Type B pancreatic cell (in vitro differentiated cells): ENCODE measurements at regions not wholly inside any gene's neighbourhood (a gene's known extent, or its start where the extent isn't known, plus 50 kb on each side); places are given as distances from the start of the nearest gene placed in this dataset.

ENCODE experiments used
- DNase-seq: peaks from one replicate; pipeline ENCODE4 v3.0.0; 2021; ENCODE audit warnings: mixed read lengths; ENCODE audit not compliant: unreplicated experiment; ENCODE audit errors: extremely low spot score
- H3K27ac Mint-ChIP-seq: 2 replicates; pipeline ENCODE4 v1.8.0; 2021; ENCODE audit warnings: mild to moderate bottlenecking, mixed read lengths
- H3K27me3 Mint-ChIP-seq: 2 replicates; pipeline ENCODE4 v1.8.0; 2021; ENCODE audit warnings: mixed read lengths
- H3K36me3 Mint-ChIP-seq: 2 replicates; pipeline ENCODE4 v1.8.0; 2021; ENCODE audit warnings: mixed read lengths
- H3K4me1 Mint-ChIP-seq: one replicate; pipeline ENCODE4 v1.8.0; 2021; ENCODE audit warnings: mixed read lengths; ENCODE audit not compliant: unreplicated experiment
- H3K4me3 Mint-ChIP-seq: 2 replicates; pipeline ENCODE4 v1.8.0; 2021; ENCODE audit warnings: mild to moderate bottlenecking, mixed read lengths
- H3K9me3 Mint-ChIP-seq: 2 replicates; pipeline ENCODE4 v1.8.0; 2021; ENCODE audit warnings: mixed read lengths
- TF ChIP-seq, protein P1 (sequence below): fragments of 200-600 bp; sonication (generic); conservative IDR thresholded peaks from 2 replicates; pipeline ENCODE4 v1.5.0; 2021; ENCODE audit warnings: antibody characterized with exemption, mild to moderate bottlenecking

DNA sequence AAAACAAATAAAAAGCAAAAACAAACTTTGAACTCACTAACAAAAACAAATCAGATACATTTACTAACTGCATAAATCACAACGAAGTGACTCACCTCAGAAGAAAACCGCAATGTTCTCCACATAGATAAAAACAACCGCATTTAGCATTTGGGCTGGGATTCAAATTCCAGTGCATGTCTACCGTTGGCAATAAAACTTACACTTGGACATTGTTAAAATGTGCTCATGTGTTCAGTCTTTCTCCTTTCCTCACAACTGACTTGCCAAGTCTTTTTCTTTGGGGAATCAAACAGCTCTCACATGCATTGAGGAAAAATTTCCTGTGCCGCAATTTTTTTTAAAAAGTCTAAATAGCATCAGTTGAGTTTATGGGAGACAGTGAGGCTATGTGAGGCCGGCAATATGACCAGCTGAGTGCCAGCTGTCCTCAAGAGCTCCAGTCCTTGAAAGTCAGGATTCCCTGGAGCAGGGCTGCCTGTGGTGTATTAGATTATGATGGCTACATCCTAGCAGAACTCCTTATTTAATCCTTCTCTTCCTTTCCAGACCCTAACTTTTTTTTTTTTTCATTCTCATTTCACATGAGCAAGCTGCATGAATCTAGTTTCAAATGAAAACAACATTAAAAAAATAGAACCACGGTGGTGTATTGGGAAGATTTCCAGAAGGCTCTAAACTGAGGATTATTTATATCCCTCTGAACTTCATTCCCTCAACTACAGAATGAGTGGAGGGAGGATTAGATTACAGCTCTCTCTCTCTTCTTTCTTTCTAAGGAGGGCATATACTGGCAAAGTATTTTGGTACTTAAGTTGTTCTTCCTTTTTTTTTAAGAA is 70.2 kb upstream of the MEIS1 start:
- Mint-ChIP-seq H3K27ac (no peak overlapping the region), H3K4me3 (no peak overlapping the region)
- DNase-seq = no peak

DNA sequence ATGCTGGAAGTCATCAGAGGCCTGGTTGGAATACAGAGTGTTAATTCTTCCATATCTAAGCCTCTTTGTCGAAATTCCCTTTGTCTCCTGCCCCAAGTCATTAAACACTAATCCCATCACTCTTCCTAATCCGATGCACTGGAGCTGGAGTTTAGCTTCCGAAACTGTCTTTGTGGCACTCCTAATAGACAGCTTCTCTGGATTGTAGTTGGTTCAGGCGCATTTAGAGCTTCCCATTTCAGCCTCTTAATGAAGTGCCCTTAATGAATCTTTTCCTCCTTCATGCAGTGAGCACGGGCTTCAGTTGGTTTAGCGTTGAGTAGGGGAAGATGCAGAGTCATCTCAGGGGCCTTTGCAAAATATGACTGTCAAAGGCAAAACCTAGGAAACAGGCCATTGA is 72.2 kb upstream of the MEIS1 start:
- Mint-ChIP-seq H3K4me1 (peaks cover 24% of the 10 kb centered on the region), H3K9me3 (no peaks in the 10 kb centered on the region), H3K4me3 (no peak overlapping the region), H3K36me3 (no peaks in the 10 kb centered on the region), H3K27ac (no peak overlapping the region), H3K27me3 (no peaks in the 10 kb centered on the region)
- DNase-seq = no peak
- TF ChIP-seq, protein P1, sequence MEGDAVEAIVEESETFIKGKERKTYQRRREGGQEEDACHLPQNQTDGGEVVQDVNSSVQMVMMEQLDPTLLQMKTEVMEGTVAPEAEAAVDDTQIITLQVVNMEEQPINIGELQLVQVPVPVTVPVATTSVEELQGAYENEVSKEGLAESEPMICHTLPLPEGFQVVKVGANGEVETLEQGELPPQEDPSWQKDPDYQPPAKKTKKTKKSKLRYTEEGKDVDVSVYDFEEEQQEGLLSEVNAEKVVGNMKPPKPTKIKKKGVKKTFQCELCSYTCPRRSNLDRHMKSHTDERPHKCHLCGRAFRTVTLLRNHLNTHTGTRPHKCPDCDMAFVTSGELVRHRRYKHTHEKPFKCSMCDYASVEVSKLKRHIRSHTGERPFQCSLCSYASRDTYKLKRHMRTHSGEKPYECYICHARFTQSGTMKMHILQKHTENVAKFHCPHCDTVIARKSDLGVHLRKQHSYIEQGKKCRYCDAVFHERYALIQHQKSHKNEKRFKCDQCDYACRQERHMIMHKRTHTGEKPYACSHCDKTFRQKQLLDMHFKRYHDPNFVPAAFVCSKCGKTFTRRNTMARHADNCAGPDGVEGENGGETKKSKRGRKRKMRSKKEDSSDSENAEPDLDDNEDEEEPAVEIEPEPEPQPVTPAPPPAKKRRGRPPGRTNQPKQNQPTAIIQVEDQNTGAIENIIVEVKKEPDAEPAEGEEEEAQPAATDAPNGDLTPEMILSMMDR = no peak

More for the DNA sequence above, 70.2 kb upstream of the MEIS1 start:
- no peaks in the 10 kb centered on the region for H3K36me3 Mint-ChIP-seq
- TF ChIP-seq, protein P1 = no peak
- H3K9me3 Mint-ChIP-seq = no peaks in the 10 kb centered on the region
- H3K4me1 Mint-ChIP-seq = peaks cover 24% of the 10 kb centered on the region
- no peaks in the 10 kb centered on the region for H3K27me3 Mint-ChIP-seq

DNA sequence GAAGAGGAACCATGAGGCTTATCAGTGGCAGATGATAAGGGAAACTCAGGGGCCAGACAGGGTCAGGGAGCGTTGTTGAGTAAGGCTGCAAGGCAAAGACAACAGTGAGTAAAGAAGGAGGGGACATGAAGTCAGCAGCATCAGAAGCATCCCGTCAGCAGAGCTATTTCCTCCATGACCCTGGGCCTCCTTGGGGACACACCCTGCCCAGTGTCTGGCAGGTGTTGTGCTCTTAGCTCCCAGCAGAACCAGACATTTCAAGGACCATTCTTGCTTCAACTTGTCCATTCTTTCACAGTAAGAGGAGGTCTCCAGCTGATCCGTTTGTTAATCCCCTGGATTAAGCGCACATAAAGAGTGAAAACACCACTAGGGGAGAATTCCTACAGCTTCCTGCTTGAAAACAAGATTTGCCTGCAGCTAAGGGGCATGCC is 88.7 kb upstream of the MEIS1 start:
- no peak for DNase-seq
- H3K4me3 Mint-ChIP-seq = peak overlapping the region; percentile 45
- H3K36me3 Mint-ChIP-seq = peaks cover 4% of the 10 kb centered on the region
- no peaks in the 10 kb centered on the region for H3K27me3 Mint-ChIP-seq
- peaks cover 19% of the 10 kb centered on the region for H3K9me3 Mint-ChIP-seq
- peaks cover 12% of the 10 kb centered on the region for H3K4me1 Mint-ChIP-seq
- TF ChIP-seq, protein P1 = no peak
- H3K27ac Mint-ChIP-seq = peak overlapping the region; percentile 74

DNA sequence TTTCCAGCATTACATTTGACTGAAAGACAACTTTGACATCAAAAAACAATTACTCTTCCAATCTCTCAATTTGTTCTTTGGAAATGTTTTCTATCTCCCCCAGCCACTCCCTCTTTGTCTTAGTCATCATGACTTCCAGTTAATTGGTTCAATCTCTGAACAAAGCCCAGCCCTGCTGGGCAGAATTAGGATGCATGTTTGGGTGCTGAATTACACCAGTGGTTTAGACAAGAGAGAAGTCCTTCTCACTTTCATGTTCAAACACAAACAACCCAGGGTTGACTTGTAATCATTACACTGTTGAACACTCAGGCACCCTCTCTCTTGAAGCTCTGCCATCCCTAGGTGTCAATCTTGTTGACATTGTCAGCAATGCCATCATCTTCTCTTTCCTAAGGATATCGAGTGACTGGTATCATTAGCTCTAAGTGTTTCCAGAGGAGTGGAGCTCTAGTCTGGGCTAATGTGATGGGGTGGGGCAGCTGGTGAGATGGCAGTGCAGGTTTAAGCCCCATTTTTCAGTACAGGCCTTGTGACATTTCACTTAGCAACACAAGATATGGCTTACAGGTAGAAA is 90.8 kb upstream of the MEIS1 start:
- H3K27ac Mint-ChIP-seq = peak overlapping the region; percentile 17
- peaks cover 19% of the 10 kb centered on the region for H3K9me3 Mint-ChIP-seq
- TF ChIP-seq, protein P1 = no peak
- H3K4me3 Mint-ChIP-seq = no peak overlapping the region
- H3K27me3 Mint-ChIP-seq = no peaks in the 10 kb centered on the region
- H3K36me3 Mint-ChIP-seq = peaks cover 4% of the 10 kb centered on the region
- no peak for DNase-seq
- peaks cover 12% of the 10 kb centered on the region for H3K4me1 Mint-ChIP-seq

DNA sequence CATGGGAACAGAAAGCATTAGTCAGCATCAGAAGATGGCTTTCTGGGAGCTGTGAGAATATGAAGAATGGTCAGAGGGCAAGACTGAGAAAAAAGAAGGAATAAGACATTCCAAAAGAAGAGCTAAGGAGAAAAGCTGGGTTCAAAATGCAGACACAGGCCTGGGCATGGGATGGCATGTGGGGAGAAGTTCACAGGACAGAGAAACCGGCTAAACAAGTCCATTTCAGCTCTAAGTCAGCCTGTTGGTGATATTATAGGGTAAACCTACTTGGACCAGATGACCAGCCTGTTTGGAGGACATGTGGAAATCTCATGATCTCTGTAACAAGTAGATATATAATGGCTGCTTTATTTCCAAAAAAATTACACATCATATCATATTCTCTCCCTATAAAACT is 91.7 kb upstream of the MEIS1 start:
- Mint-ChIP-seq H3K27ac (peak overlapping the region; percentile 48), H3K9me3 (peaks cover 19% of the 10 kb centered on the region), H3K4me3 (no peak overlapping the region), H3K36me3 (peaks cover 4% of the 10 kb centered on the region), H3K27me3 (no peaks in the 10 kb centered on the region), H3K4me1 (peaks cover 12% of the 10 kb centered on the region)
- TF ChIP-seq, protein P1 = no peak
- DNase-seq = no peak
